ENCODE measurements at regions not wholly inside any gene's neighbourhood (a gene's known extent, or its start where the extent isn't known, plus 50 kb on each side); places are given as distances from the start of the nearest gene placed in this dataset.

DNA sequence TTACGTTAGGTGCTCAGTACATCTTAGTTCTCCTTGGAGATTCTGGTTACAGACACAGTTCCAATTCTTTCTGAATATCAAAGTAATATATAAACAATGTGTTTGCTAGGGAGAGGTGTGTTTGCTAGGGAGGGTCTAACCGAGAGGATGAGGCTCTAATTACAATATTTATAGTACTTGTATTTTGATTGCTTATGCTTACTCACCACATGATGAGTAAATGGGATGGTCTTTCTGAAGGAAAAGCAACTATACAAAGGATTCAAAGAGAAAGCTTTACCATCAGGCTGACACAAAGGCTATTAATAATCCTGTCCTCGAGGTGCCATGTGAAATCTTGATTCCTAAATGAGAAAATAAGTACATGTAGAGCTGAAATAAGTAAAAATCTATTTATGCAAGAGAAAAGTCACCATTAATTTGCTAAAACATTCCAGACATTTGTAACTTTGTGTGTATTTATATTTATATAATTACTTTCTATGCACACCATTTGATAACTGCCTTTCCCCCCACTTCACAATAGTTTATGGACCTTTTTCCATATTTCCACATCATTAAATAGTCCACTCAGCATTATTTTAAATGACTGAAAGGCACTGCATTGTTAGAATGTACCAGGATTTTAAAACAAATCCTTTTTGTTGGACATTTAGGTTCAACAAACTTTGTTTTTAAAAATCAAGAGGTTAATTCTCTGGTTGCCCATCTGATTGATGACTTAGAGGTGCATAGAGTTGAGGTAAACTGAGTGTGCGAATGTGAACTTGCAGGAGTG is 94.5 kb upstream of the FN1 start:
- CTCF ChIA-PET, result no interaction called here

GRCh38 chr2:215529271-215529670 is 93.4 kb upstream of the FN1 start:
- POLR2A ChIA-PET, result no interaction called here
- DNase-seq (ENCODE audit: extremely low spot score), result no peak
- TF ChIP-seq SP1 (IDR thresholded peaks at IDR 0.05) (no peak), FOXK2 (IDR thresholded peaks at IDR 0.05) (no peak), LEF1 (IDR thresholded peaks at IDR 0.05; ENCODE audit: borderline replicate concordance) (no peak), FOXM1 (IDR thresholded peaks at IDR 0.05; ENCODE audit: borderline replicate concordance) (no peak), FOXA1 (IDR thresholded peaks at IDR 0.05) (no peak), SUZ12 (IDR thresholded peaks at IDR 0.05) (no peak), ZNF384 (IDR thresholded peaks at IDR 0.05) (no peak), NFRKB (IDR thresholded peaks at IDR 0.05) (no peak), TARDBP (IDR thresholded peaks at IDR 0.05) (no peak), BHLHE40 (IDR thresholded peaks at IDR 0.05; ENCODE audit: borderline replicate concordance) (no peak), CTBP1 (IDR thresholded peaks at IDR 0.05; ENCODE audit: borderline replicate concordance) (no peak), ARNT (IDR thresholded peaks at IDR 0.05) (no peak)
- CTCF ChIA-PET, result no interaction called here

More for the DNA sequence above, 94.5 kb upstream of the FN1 start:
- no peak for DNase-seq (ENCODE audit: extremely low spot score)
- TF ChIP-seq NFRKB (IDR thresholded peaks at IDR 0.05), result no peak
- no peak for TF ChIP-seq L3MBTL2 (conservative IDR thresholded peaks at IDR 0.05)
- TF ChIP-seq FOXA1 (IDR thresholded peaks at IDR 0.05), result no peak
- TF ChIP-seq BHLHE40 (IDR thresholded peaks at IDR 0.05; ENCODE audit: borderline replicate concordance), result no peak
- TF ChIP-seq, protein P1, sequence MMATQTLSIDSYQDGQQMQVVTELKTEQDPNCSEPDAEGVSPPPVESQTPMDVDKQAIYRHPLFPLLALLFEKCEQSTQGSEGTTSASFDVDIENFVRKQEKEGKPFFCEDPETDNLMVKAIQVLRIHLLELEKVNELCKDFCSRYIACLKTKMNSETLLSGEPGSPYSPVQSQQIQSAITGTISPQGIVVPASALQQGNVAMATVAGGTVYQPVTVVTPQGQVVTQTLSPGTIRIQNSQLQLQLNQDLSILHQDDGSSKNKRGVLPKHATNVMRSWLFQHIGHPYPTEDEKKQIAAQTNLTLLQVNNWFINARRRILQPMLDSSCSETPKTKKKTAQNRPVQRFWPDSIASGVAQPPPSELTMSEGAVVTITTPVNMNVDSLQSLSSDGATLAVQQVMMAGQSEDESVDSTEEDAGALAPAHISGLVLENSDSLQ (IDR thresholded peaks at IDR 0.05), result no peak
- no peak for TF ChIP-seq FOXK2 (IDR thresholded peaks at IDR 0.05)
- no peak for TF ChIP-seq HDGF (IDR thresholded peaks at IDR 0.05; ENCODE audit: borderline replicate concordance)
- no peak for TF ChIP-seq SP1 (IDR thresholded peaks at IDR 0.05)
- TF ChIP-seq LEF1 (IDR thresholded peaks at IDR 0.05; ENCODE audit: borderline replicate concordance), result no peak
- no peak for TF ChIP-seq TARDBP (IDR thresholded peaks at IDR 0.05)
- TF ChIP-seq SUZ12 (IDR thresholded peaks at IDR 0.05), result no peak
- TF ChIP-seq ELF4 (IDR thresholded peaks at IDR 0.05), result no peak
- no peak for TF ChIP-seq CTBP1 (IDR thresholded peaks at IDR 0.05; ENCODE audit: borderline replicate concordance)
- TF ChIP-seq ZNF384 (IDR thresholded peaks at IDR 0.05), result no peak
- no peak for TF ChIP-seq ARNT (IDR thresholded peaks at IDR 0.05)
- TF ChIP-seq FOXM1 (IDR thresholded peaks at IDR 0.05; ENCODE audit: borderline replicate concordance), result no peak
- POLR2A ChIA-PET, result no interaction called here

DNA sequence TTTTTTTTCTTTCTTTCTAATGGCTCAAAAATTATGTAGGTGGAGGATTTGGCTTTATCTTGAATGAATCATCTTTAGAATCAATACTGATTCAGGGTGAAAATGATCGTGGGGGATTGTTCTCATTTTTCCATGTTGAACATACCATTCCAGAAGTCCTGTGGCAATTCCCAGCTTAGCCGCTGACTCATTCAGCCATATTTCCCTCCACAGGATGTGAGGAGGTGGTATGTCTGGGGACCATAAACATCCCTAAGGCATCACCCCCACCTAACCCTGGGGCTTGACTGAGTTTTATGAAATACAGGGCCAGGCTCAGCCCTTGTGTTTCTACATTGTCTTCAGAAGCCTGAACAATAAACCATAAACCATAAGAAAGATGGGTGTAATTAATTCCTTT is 92.7 kb upstream of the FN1 start:
- no peak for TF ChIP-seq TARDBP (IDR thresholded peaks at IDR 0.05)
- TF ChIP-seq SUZ12 (IDR thresholded peaks at IDR 0.05), result no peak
- no peak for TF ChIP-seq LEF1 (IDR thresholded peaks at IDR 0.05; ENCODE audit: borderline replicate concordance)
- no peak for TF ChIP-seq SP1 (IDR thresholded peaks at IDR 0.05)
- TF ChIP-seq FOXA1 (IDR thresholded peaks at IDR 0.05), result no peak
- TF ChIP-seq, protein P1 (IDR thresholded peaks at IDR 0.05), result no peak
- TF ChIP-seq ZNF384 (IDR thresholded peaks at IDR 0.05), result no peak
- TF ChIP-seq BHLHE40 (IDR thresholded peaks at IDR 0.05; ENCODE audit: borderline replicate concordance), result no peak
- TF ChIP-seq ARNT (IDR thresholded peaks at IDR 0.05), result no peak
- no peak for TF ChIP-seq FOXM1 (IDR thresholded peaks at IDR 0.05; ENCODE audit: borderline replicate concordance)
- TF ChIP-seq L3MBTL2 (conservative IDR thresholded peaks at IDR 0.05), result no peak
- no peak for TF ChIP-seq NFRKB (IDR thresholded peaks at IDR 0.05)
- no peak for TF ChIP-seq ELF4 (IDR thresholded peaks at IDR 0.05)
- TF ChIP-seq FOXK2 (IDR thresholded peaks at IDR 0.05), result no peak
- TF ChIP-seq HDGF (IDR thresholded peaks at IDR 0.05; ENCODE audit: borderline replicate concordance), result no peak
- no peak for TF ChIP-seq CTBP1 (IDR thresholded peaks at IDR 0.05; ENCODE audit: borderline replicate concordance)
- no peak for DNase-seq (ENCODE audit: extremely low spot score)
- POLR2A ChIA-PET, result no interaction called here
- CTCF ChIA-PET, result no interaction called here

GRCh38 chr2:215527736-215528135 is 91.9 kb upstream of the FN1 start:
- TF ChIP-seq FOXA1 (IDR thresholded peaks at IDR 0.05) (no peak), ARNT (IDR thresholded peaks at IDR 0.05) (no peak), HDGF (IDR thresholded peaks at IDR 0.05; ENCODE audit: borderline replicate concordance) (no peak), FOXM1 (IDR thresholded peaks at IDR 0.05; ENCODE audit: borderline replicate concordance) (no peak), LEF1 (IDR thresholded peaks at IDR 0.05; ENCODE audit: borderline replicate concordance) (no peak), CTBP1 (IDR thresholded peaks at IDR 0.05; ENCODE audit: borderline replicate concordance) (no peak), SP1 (IDR thresholded peaks at IDR 0.05) (no peak), L3MBTL2 (conservative IDR thresholded peaks at IDR 0.05) (no peak), SUZ12 (IDR thresholded peaks at IDR 0.05) (no peak)
- TF ChIP-seq, protein P1 (IDR thresholded peaks at IDR 0.05), result no peak
- POLR2A ChIA-PET, result interaction anchor here (0.6 kb wide), 1 partner anchor 718 kb away, joined by 4 read pairs; no protein-coding TSS in a partner anchor
- DNase-seq (ENCODE audit: extremely low spot score), result no peak
- CTCF ChIA-PET, result interaction anchor here (0.7 kb wide), 1 partner anchor 384 kb away, joined by 3 read pairs; no protein-coding TSS in a partner anchor

- ChIA-PET CTCF (no interaction called here), POLR2A (no interaction called here)
- no peak for DNase-seq (ENCODE audit: extremely low spot score)
- no peak for TF ChIP-seq BHLHE40 (IDR thresholded peaks at IDR 0.05; ENCODE audit: borderline replicate concordance)
- no peak for TF ChIP-seq HDGF (IDR thresholded peaks at IDR 0.05; ENCODE audit: borderline replicate concordance)
- TF ChIP-seq TARDBP (IDR thresholded peaks at IDR 0.05), result no peak
- no peak for TF ChIP-seq LEF1 (IDR thresholded peaks at IDR 0.05; ENCODE audit: borderline replicate concordance)
- no peak for TF ChIP-seq ELF4 (IDR thresholded peaks at IDR 0.05)
- TF ChIP-seq, protein P1 (IDR thresholded peaks at IDR 0.05), result no peak
- TF ChIP-seq CTBP1 (IDR thresholded peaks at IDR 0.05; ENCODE audit: borderline replicate concordance), result no peak
- no peak for TF ChIP-seq SP1 (IDR thresholded peaks at IDR 0.05)
- no peak for TF ChIP-seq ZNF384 (IDR thresholded peaks at IDR 0.05)
- TF ChIP-seq FOXM1 (IDR thresholded peaks at IDR 0.05; ENCODE audit: borderline replicate concordance), result no peak
- TF ChIP-seq FOXK2 (IDR thresholded peaks at IDR 0.05), result no peak
- no peak for TF ChIP-seq SUZ12 (IDR thresholded peaks at IDR 0.05)
Measured at GRCh38 chr2:215526341-215526740, 90.5 kb upstream of the FN1 start.

All from HEK293T (cell line).